Skeletal muscle satellite cell (primary cell): ENCODE measurements at regions not wholly inside any gene's neighbourhood (a gene's known extent, or its start where the extent isn't known, plus 50 kb on each side); places are given as distances from the start of the nearest gene placed in this dataset.

Experiments
- H3K27me3 ChIP-seq: 2 replicates; pipeline ENCODE4 v1.7.0; 2013; ENCODE audit warnings: low read length; ENCODE audit not compliant: control insufficient read depth, insufficient read depth
- H3K36me3 ChIP-seq: 2 replicates; pipeline ENCODE4 v1.7.0; 2013; ENCODE audit warnings: mild to moderate bottlenecking, control low read depth, low read length; ENCODE audit not compliant: insufficient read depth
- H3K4me1 ChIP-seq: 2 replicates; pipeline ENCODE4 v1.7.0; 2013; ENCODE audit warnings: low read length; ENCODE audit not compliant: control insufficient read depth, insufficient read depth
- H3K4me2 ChIP-seq: 2 replicates; pipeline ENCODE4 v1.7.0; 2013; ENCODE audit warnings: mild to moderate bottlenecking, low read length
- H3K4me3 ChIP-seq: 2 replicates; pipeline ENCODE4 v1.7.0; 2013; ENCODE audit warnings: low read length
- H3K9ac ChIP-seq: 2 replicates; pipeline ENCODE4 v1.7.0; 2013; ENCODE audit warnings: mild to moderate bottlenecking, low read depth, low read length, moderate library complexity
- H3K9me3 ChIP-seq: replicated peaks from 2 replicates; pipeline ENCODE4 v1.7.0; 2013; ENCODE audit warnings: mild to moderate bottlenecking, control low read depth, low read length

DNA sequence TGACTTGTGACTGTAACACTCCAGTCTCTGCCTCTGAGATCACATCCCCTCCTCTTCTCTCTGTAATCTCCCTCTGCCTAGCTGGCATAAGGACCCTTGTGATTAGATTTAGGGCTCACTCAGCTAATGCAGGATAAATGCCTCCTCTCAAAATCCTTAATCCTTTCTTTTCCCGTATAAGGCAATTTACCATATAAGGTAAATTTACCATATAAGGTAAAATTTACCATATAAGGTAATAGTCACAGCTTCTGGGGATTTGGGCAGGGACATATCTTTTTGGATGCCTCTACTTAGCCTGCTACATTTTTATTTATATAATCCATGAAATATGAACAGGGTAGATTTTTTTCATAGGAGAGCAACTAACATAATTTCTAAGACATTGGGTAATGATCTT lies 318.0 kb upstream of the PUM3 start:
- Histone ChIP-seq H3K4me1 (no peaks in the 10 kb centered on the region), H3K36me3 (no peaks in the 10 kb centered on the region), H3K9me3 (no peaks in the 10 kb centered on the region), H3K27me3 (peaks cover 4% of the 10 kb centered on the region), H3K9ac (no peak overlapping the region), H3K4me3 (no peak overlapping the region), H3K4me2 (no peak overlapping the region)

DNA sequence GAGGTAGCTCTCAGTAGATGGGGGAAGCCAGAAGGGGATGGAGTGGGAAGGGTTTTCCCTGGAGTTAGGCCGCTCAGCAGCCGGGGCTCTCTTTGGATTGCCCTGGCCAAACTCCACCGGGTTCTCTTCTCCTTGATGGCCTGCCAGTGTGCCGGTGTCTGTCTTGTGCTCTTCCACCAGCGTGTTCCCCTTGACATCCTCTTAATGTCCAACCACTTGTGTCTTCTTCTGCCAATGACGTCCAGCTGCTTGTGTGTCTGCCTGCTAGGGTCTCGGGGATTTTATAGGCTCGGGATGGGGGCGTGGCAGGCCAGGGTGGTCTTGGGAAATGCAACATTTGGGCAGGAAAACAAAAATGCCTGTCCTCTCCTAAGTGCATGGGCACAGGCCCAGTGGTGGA lies 313.1 kb upstream of the PUM3 start:
- Histone ChIP-seq H3K4me1 (no peaks in the 10 kb centered on the region), H3K4me3 (no peak overlapping the region), H3K9me3 (no peaks in the 10 kb centered on the region), H3K4me2 (no peak overlapping the region), H3K27me3 (no peaks in the 10 kb centered on the region), H3K36me3 (no peaks in the 10 kb centered on the region), H3K9ac (no peak overlapping the region)

DNA sequence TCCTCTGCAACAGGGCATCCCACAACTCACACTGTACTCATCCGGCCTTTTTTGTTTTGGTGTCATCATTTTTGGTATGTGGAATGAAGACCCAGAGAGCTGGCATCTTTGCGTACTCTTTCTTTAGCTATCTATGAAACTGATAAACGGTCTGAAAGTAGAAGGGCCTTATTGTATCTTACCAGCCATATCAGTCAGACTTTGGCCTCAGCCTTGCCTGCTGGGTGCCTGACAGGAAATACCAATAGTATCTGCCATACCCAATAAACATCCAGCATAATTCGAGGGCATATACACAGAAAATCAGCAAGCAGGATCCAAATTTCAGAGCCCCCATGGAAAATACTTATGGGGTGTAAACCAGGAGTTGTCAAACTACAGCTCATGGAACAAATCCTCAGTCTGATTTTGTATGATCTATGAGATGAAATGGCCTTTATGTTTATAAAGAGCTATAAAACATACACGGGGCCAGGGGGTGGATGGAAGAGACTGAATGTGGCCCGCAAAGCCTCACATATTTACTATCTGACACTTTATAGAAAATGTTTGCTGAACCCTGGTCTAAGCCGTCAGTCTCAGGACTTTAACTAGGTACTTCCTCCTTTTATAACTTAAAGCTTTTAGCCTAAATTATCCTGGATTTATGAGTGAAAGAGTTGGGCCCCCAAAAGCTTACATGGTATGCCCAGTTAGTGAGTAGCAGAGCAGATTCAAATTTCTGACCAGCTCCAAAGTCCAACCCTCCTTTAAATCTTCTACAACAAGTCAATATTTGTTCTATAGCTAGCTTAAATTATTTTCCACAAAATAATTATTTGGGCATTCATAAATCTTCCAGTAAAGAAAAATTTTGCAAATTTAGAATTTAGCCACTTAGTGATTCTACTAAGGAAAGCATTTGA lies 308.0 kb upstream of the PUM3 start:
- Histone ChIP-seq H3K36me3 (no peaks in the 10 kb centered on the region), H3K27me3 (no peaks in the 10 kb centered on the region), H3K4me3 (no peak overlapping the region)

DNA sequence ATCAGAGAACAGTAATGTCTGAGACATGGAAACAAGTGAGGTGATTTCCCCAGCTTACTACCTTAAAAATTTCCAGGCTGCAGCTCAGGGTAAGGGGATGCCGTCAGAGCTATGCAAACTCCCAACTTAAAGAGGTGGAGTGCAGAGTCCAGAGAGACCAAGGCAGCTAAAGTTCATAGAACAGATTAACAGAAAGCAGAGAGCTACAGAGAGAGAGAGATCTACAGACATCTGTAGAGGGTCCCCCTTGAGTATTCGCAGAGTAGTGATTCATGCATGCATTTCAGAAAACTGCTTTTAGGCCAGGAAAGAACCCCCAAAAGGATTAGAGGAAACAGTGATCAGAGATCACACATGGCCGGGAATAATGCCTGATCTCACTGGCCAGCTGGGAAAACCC lies 306.2 kb upstream of the PUM3 start:
- Histone ChIP-seq H3K9me3 (no peaks in the 10 kb centered on the region), H3K27me3 (no peaks in the 10 kb centered on the region), H3K4me1 (no peaks in the 10 kb centered on the region), H3K9ac (no peak overlapping the region), H3K4me3 (no peak overlapping the region), H3K4me2 (no peak overlapping the region), H3K36me3 (no peaks in the 10 kb centered on the region)

More for the DNA sequence above, 308.0 kb upstream of the PUM3 start:
- Histone ChIP-seq H3K9me3 (no peaks in the 10 kb centered on the region), H3K4me1 (no peaks in the 10 kb centered on the region), H3K9ac (no peak overlapping the region), H3K4me2 (no peak overlapping the region)

DNA sequence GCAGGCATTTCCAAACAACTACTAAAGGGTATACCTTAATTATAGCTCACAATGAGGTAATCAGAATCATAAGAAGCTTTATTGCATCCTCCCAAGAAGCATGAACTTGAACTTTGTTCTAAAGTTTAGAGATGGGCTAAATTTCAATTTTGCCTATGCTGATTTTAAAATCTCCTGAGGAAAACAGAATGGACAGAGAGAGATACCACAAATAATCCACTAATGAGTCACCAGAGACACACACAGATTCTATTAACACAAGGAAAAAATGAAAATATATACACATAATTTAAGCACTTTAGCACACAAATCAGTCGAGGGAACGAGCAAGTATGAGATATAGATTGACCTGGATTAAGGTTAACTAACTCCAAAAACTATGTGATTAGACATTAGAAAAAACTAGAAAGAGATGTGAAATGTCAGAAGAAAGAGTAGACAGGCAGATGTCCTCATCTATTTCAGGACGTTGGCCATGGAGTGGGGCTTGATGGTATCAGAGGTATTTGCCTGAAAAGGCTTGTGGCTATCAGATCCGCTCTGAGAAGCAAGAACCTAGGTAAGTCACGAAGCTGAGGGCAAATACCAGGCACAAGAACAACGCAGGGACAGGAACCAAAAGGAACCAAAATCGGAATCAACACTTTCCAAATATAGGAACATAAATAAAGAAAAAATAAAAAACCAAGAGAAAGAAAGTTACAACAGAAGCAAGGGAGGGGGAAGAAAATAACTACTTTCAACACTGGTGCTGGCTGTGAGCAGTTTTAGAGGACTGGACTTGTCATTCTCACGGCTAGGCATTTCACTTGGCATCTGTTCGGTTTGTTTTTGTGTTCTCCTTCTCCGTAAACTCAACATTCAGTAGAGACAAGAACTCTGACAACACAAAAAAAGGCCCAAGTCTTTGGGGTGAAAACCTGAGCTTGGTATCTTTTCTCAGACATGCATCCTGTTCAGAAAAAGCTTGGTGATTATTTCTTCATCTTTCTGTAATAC lies 294.6 kb upstream of the PUM3 start:
- H3K27me3 ChIP-seq, result no peaks in the 10 kb centered on the region
- H3K36me3 ChIP-seq, result no peaks in the 10 kb centered on the region
- peak overlapping the region; percentile 20 for H3K4me2 ChIP-seq
- H3K9ac ChIP-seq, result no peak overlapping the region
- no peak overlapping the region for H3K4me3 ChIP-seq
- H3K9me3 ChIP-seq, result no peaks in the 10 kb centered on the region
- peaks cover 17% of the 10 kb centered on the region for H3K4me1 ChIP-seq

DNA sequence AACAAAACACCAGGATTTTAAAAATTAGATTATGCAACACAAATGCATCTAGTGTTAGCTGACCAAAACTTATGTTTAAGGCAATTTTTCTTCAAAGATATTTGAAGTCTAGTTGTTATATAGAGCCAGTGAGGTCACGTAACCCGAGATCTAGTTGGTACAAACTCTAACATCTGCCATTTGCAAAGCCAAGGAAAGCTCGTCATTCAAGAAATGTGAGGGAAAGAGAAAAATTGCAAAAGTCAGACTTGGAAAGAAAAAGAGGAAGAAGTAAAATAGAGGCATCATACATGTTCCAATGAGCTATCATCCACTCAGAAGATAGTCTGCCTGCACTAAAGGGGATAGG lies 293.4 kb upstream of the PUM3 start:
- Histone ChIP-seq H3K36me3 (no peaks in the 10 kb centered on the region), H3K4me2 (no peak overlapping the region), H3K9ac (no peak overlapping the region), H3K27me3 (no peaks in the 10 kb centered on the region), H3K4me1 (peaks cover 17% of the 10 kb centered on the region), H3K4me3 (no peak overlapping the region), H3K9me3 (no peaks in the 10 kb centered on the region)

DNA sequence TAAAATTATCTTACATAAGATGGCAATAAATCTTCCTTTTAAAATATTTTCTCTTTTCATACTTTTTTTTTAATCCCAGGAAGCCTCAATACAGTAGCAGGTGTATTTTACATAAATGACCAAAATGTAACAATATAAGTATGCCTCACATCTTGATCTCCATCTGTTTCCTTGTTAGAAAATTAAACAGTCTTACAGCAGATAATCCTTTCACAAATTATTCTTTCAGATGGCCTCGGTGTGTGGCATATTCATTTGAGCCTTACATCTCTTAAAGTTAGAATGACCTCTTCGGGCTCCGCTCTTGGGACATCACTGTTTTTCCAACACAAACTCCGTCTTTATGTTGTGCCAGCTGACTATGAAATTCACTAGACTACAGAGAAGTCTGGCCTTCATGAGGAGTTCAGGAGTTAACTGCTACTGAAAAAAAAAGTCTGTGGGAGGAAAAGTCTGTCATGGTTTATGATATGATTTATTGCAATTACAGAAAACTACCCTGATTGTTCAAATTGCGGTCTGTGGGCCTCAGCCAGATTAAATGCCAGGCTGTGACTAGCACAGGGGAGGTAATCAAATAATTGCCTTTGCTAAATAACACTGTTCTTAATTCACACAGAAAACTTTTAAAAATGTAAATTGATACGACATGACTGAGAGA lies 292.9 kb upstream of the PUM3 start:
- Histone ChIP-seq H3K27me3 (no peaks in the 10 kb centered on the region), H3K4me2 (no peak overlapping the region), H3K9ac (no peak overlapping the region), H3K4me1 (peaks cover 17% of the 10 kb centered on the region), H3K36me3 (no peaks in the 10 kb centered on the region), H3K4me3 (no peak overlapping the region), H3K9me3 (no peaks in the 10 kb centered on the region)

DNA sequence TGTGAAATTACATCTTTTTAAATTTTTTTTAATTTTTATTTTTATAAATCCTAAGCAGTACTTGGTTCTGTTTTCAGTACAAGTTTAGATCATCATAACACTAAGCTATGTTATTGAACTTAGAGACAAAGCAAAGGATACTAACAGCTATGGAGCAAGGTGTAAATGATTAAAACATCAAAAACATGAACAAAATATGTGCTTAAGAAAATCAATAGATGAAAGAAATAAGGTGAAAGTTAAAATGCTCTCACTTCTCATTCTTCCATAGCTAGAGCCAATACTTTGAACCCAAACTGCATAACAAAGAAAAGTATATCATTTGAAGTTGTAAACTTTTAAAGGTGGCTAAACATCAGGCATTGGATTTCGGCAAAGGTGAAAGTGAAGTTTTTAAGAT lies 292.3 kb upstream of the PUM3 start:
- no peaks in the 10 kb centered on the region for H3K27me3 ChIP-seq
- no peak overlapping the region for H3K9ac ChIP-seq
- no peaks in the 10 kb centered on the region for H3K36me3 ChIP-seq
- peaks cover 17% of the 10 kb centered on the region for H3K4me1 ChIP-seq
- no peak overlapping the region for H3K4me2 ChIP-seq
- H3K4me3 ChIP-seq, result no peak overlapping the region
- H3K9me3 ChIP-seq, result no peaks in the 10 kb centered on the region

DNA sequence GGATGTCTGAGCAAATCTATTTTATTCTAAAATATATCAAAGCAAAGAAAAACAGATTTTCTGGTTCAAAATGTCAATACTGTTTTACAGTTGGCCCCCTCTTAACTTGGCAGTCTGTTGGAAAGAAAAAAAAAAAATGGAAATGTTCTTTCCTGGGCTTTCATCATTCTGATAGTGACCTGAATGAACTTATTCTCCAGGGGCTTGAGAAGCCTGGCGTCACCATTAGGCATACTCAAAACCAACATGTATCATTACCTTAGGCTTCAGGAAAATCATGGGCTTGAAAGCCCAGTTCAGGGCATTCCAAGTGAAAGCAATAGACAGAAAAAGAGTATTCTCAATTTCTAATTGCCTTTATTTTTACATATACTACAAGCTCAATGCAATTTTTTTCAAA lies 283.7 kb upstream of the PUM3 start:
- Histone ChIP-seq H3K4me2 (no peak overlapping the region), H3K36me3 (no peaks in the 10 kb centered on the region), H3K27me3 (no peaks in the 10 kb centered on the region), H3K4me1 (no peaks in the 10 kb centered on the region), H3K4me3 (no peak overlapping the region), H3K9me3 (no peaks in the 10 kb centered on the region), H3K9ac (no peak overlapping the region)

DNA sequence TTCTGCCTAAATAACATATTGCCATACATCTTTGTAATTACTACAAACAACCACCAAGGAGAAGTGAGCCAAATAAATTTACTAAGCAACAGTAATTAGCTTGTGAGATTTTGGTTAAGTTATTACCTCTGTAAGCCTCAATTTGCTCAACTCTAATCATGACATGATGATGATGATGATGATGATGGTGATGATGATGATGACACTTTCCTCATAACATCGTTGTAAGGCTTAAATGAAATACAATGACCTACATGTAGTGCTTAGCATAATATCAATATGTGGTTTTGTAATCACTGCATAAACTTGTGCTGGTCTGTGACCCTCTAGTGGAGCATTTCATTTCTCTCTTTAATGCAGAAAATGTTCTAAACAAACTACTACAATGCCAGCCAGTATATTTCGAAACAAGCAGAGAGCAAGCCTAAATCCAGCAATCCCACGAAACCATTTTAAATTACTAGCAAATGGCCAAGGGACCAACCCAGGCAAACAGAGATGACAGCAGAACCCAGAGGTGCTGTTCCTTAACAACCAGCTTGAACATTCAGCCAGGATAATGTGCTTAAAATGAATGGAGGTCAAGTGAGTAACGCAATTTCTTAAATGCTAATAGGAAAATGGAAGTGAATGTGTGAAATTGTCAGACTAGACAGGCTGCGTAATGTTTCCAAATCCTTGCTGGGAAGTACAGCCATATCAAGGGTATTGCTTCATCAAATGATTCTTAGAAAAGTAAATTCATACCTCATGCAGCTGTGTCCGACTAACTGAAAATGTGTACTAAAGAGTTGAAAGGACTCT lies 281.9 kb upstream of the PUM3 start:
- Histone ChIP-seq H3K36me3 (no peaks in the 10 kb centered on the region), H3K9me3 (no peaks in the 10 kb centered on the region), H3K4me2 (no peak overlapping the region), H3K9ac (no peak overlapping the region), H3K4me3 (no peak overlapping the region), H3K4me1 (no peaks in the 10 kb centered on the region), H3K27me3 (no peaks in the 10 kb centered on the region)

DNA sequence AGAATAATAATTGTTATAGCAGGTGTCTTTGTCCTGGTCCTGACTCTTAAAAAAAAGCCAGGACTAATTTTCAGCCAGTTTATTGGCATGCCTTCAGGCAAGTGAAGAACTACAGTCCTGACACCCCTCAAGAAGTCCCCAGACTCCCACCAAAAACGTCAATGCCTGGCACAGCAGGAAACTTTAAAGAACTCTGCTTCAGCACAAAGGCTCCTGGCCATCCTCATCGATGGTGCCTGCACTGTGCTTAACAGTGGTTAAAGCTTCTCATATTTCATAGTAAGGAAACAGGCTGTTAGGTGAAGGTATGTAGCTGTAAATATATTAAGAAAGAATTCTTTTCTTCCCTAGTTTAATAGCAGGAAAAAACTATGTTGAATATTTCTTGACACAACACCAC lies 280.1 kb upstream of the PUM3 start:
- H3K4me1 ChIP-seq, result no peaks in the 10 kb centered on the region
- H3K4me2 ChIP-seq, result no peak overlapping the region
- no peak overlapping the region for H3K9ac ChIP-seq
- H3K27me3 ChIP-seq, result no peaks in the 10 kb centered on the region
- H3K36me3 ChIP-seq, result no peaks in the 10 kb centered on the region
- H3K4me3 ChIP-seq, result no peak overlapping the region
- no peaks in the 10 kb centered on the region for H3K9me3 ChIP-seq
